Amniotic epithelial cell (primary cell): ENCODE measurements at regions not wholly inside any gene's neighbourhood (a gene's known extent, or its start where the extent isn't known, plus 50 kb on each side); places are given as distances from the start of the nearest gene placed in this dataset.
"Not testable (repeated sequence)": the region's sequence is repeated elsewhere in the genome, so short reads cannot be mapped to it uniquely, and the experiment has no call there.

Experiments used
- DNase-seq: peaks from one replicate; pipeline ENCODE4 v3.0.0-alpha.2; 2010; ENCODE audit warnings: low read depth

- no peak for DNase-seq
Observed at GRCh38 chr5:56382896-56383295, 149.8 kb upstream of the ANKRD55 start.

- peak; percentile 56 for DNase-seq
Observed at GRCh38 chr5:56377573-56377972, 144.4 kb upstream of the ANKRD55 start.

GRCh38 chr5:56376128-56376527 lies 143.0 kb upstream of the ANKRD55 start:
- DNase-seq = no peak

- DNase-seq = no peak
Observed at GRCh38 chr5:56375011-56375410, 141.9 kb upstream of the ANKRD55 start.

GRCh38 chr5:56372491-56372890 lies 139.4 kb upstream of the ANKRD55 start:
- DNase-seq = not testable (repeated sequence)

- peak; percentile 72 for DNase-seq
Observed at GRCh38 chr5:56369361-56369811, 136.3 kb upstream of the ANKRD55 start.

GRCh38 chr5:56367748-56368147 lies 134.6 kb upstream of the ANKRD55 start:
- no peak for DNase-seq

GRCh38 chr5:56366986-56367385 lies 133.9 kb upstream of the ANKRD55 start:
- DNase-seq = no peak

- peak; percentile 79 for DNase-seq
Observed at GRCh38 chr5:56361398-56361797, 128.3 kb upstream of the ANKRD55 start.

GRCh38 chr5:56360816-56361215 lies 127.7 kb upstream of the ANKRD55 start:
- DNase-seq = peak; percentile 95

GRCh38 chr5:56359809-56360685 lies 126.9 kb upstream of the ANKRD55 start:
- peak; percentile 71 for DNase-seq

- DNase-seq = peak; percentile 63
Observed at GRCh38 chr5:56358703-56359681, 125.9 kb upstream of the ANKRD55 start.

GRCh38 chr5:56358046-56358445 lies 124.9 kb upstream of the ANKRD55 start:
- DNase-seq = no peak

- DNase-seq = peak; percentile 35
Observed at GRCh38 chr5:56357426-56357825, 124.3 kb upstream of the ANKRD55 start.

GRCh38 chr5:56356836-56357160 lies 123.7 kb upstream of the ANKRD55 start:
- no peak for DNase-seq

GRCh38 chr5:56356121-56356835 lies 123.1 kb upstream of the ANKRD55 start:
- no peak for DNase-seq

GRCh38 chr5:56354836-56355235 lies 121.7 kb upstream of the ANKRD55 start:
- no peak for DNase-seq

GRCh38 chr5:56352808-56353590 lies 119.9 kb upstream of the ANKRD55 start:
- no peak for DNase-seq

- no peak for DNase-seq
Observed at GRCh38 chr5:56350597-56351170, 117.6 kb upstream of the ANKRD55 start.

- DNase-seq = peak; percentile 99
Observed at GRCh38 chr5:56350011-56350596, 117.0 kb upstream of the ANKRD55 start.

- no peak for DNase-seq
Observed at GRCh38 chr5:56349461-56349860, 116.3 kb upstream of the ANKRD55 start.
